HG02678 (cell line): ENCODE measurements at regions not wholly inside any gene's neighbourhood (a gene's known extent, or its start where the extent isn't known, plus 50 kb on each side); places are given as distances from the start of the nearest gene placed in this dataset.
"Not testable (repeated sequence)": the region's sequence is repeated elsewhere in the genome, so short reads cannot be mapped to it uniquely, and the experiment has no call there.

ENCODE experiments used
- ATAC-seq: cut with Tn5 transposase; IDR thresholded peaks from one replicate; pipeline ENCODE4 v1.9.1; 2021; ENCODE audit warnings: mild to moderate bottlenecking, moderate library complexity; ENCODE audit not compliant: unreplicated experiment

- ATAC-seq = no peak
Measured at GRCh38 chr10:6706725-6707124, 126.6 kb upstream of the PRKCQ start.

- no peak for ATAC-seq
Measured at GRCh38 chr10:6704896-6705295, 124.8 kb upstream of the PRKCQ start.

GRCh38 chr10:6702833-6703232 is 122.8 kb upstream of the PRKCQ start:
- ATAC-seq = not testable (repeated sequence)

GRCh38 chr10:6702030-6702429 is 122.0 kb upstream of the PRKCQ start:
- ATAC-seq = no peak

GRCh38 chr10:6701289-6701688 is 121.2 kb upstream of the PRKCQ start:
- no peak for ATAC-seq

- ATAC-seq = no peak
Measured at GRCh38 chr10:6700066-6700465, 120.0 kb upstream of the PRKCQ start.

- no peak for ATAC-seq
Measured at GRCh38 chr10:6699336-6699735, 119.3 kb upstream of the PRKCQ start.

- ATAC-seq = no peak
Measured at GRCh38 chr10:6695519-6695918, 115.4 kb upstream of the PRKCQ start.

GRCh38 chr10:6694447-6695140 is 114.5 kb upstream of the PRKCQ start:
- no peak for ATAC-seq

- ATAC-seq = no peak
Measured at GRCh38 chr10:6692856-6693255, 112.8 kb upstream of the PRKCQ start.

- ATAC-seq = no peak
Measured at GRCh38 chr10:6692103-6692502, 112.0 kb upstream of the PRKCQ start.

GRCh38 chr10:6689036-6689435 is 109.0 kb upstream of the PRKCQ start:
- no peak for ATAC-seq

- ATAC-seq = no peak
Measured at GRCh38 chr10:6680735-6681134, 100.7 kb upstream of the PRKCQ start.

GRCh38 chr10:6678956-6679355 is 98.9 kb upstream of the PRKCQ start:
- ATAC-seq = no peak

GRCh38 chr10:6678211-6678803 is 98.2 kb upstream of the PRKCQ start:
- ATAC-seq = no peak

- ATAC-seq = not testable (repeated sequence)
Measured at GRCh38 chr10:6677129-6677528, 97.1 kb upstream of the PRKCQ start.

GRCh38 chr10:6674291-6674690 is 94.2 kb upstream of the PRKCQ start:
- no peak for ATAC-seq

GRCh38 chr10:6671976-6672375 is 91.9 kb upstream of the PRKCQ start:
- ATAC-seq = no peak

GRCh38 chr10:6669269-6669859 is 89.3 kb upstream of the PRKCQ start:
- ATAC-seq = no peak

GRCh38 chr10:6667679-6668270 is 87.7 kb upstream of the PRKCQ start:
- ATAC-seq = no peak

- no peak for ATAC-seq
Measured at GRCh38 chr10:6667150-6667549, 87.1 kb upstream of the PRKCQ start.

GRCh38 chr10:6665847-6666246 is 85.8 kb upstream of the PRKCQ start:
- no peak for ATAC-seq
